HG03045 (cell line): ENCODE measurements at regions not wholly inside any gene's neighbourhood (a gene's known extent, or its start where the extent isn't known, plus 50 kb on each side); places are given as distances from the start of the nearest gene placed in this dataset.
"Not testable (repeated sequence)": the region's sequence is repeated elsewhere in the genome, so short reads cannot be mapped to it uniquely, and the experiment has no call there.

Source experiments
- ATAC-seq: cut with Tn5 transposase; IDR thresholded peaks from one replicate; pipeline ENCODE4 v1.9.1; 2021; ENCODE audit warnings: mild to moderate bottlenecking, moderate library complexity; ENCODE audit not compliant: unreplicated experiment

GRCh38 chr10:22825841-22826240 lies 102.0 kb upstream of the ARMC3 start:
- ATAC-seq: no peak

DNA sequence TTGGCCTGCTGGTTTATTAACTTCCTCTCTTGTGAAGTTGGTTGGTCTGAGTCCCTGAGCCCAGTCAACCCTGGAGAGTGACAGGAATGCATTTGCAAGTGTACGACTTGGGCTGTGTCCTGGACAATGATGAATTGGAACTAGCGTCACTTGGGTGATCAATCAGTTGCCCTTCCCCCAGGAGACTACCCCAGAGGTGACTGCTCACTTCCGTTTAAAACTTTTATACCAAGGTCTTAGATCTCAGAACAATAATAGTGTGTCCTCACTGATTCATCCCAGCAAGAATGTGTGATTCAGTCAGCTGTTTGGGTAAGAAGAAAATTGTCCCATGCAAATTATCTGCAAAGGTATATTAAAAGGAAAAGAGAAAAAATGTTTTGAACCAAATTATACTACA lies 102.9 kb upstream of the ARMC3 start:
- no peak for ATAC-seq

DNA sequence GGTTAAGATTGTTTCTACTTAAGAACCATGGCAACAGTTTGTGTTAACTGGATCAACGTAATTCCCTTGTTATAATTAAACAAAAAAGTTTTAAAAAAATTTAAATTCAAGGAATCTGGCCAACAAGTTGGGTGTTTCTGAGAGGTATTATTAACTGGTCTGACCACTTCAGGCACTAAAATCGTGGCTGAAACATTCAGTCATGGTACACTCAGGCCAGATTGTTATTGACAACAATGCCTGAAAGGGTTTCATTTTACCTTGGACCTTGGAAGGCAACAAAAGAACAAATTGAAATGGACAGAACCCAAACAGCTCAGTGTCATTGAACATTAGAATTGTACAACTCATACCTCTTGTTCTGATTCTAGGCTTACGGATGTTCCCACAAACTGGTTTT lies 103.3 kb upstream of the ARMC3 start:
- no peak for ATAC-seq

DNA sequence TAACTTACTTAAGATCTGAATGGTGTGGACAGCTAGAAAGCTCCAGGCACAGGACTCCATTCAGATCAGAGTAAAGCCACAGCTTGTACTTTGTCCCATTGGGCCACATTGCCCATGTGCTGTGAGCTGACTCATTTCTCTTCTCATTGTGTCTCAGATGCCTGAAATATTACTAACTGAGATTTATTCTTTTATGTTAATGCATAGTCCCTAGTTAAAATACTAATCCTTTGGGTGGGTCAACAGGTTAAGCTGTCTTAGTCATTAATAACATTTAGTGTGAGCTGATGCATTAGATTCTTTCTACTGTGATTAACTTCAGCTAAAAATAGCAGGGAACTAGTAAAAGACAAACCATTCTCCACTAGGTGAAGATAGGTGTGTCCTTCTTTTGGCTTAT lies 104.7 kb upstream of the ARMC3 start:
- ATAC-seq: no peak

- not testable (repeated sequence) for ATAC-seq
Observed at GRCh38 chr10:22821921-22822320, 105.9 kb upstream of the ARMC3 start.

DNA sequence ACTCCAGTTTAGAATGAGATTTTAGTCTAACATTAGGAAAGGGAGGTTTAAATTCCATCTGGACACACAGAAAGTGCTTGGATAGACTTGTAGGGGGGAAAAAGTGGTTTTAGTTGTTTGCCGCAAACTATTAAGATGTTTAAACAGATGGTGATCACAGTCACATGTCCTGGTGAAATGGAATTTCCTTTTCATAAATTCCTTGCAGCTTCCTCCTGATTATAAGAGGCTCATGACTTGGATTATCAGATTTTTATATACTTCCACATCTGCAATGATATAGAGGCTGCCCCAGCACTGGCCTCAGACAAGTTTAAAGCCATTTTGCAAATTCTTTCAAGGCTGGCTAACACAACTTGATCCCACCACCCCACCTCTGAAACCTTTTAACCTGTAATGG lies 106.4 kb upstream of the ARMC3 start:
- no peak for ATAC-seq

DNA sequence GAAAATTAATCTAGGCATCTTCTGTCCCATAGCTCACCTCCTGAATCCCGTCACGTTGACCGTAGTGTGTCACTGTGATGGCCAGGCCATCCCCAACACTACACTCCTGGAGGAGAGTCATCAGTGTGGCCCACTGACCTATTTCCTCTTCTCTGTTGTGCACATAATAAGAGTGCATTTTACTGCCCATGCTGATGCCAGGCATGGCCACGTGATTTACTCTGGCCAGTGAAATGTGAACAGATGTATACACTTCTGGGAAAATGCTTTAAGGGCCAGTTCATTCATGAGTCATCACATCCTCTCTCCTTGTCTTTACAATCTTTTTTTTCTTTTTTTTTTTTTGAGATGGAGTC lies 101.9 kb upstream of the PIP4K2A start:
- ATAC-seq: no peak

- no peak for ATAC-seq
Observed at GRCh38 chr10:22810643-22811465, 96.5 kb upstream of the PIP4K2A start.

GRCh38 chr10:22807238-22807637 lies 92.9 kb upstream of the PIP4K2A start:
- ATAC-seq: no peak

GRCh38 chr10:22805304-22805703 lies 90.9 kb upstream of the PIP4K2A start:
- no peak for ATAC-seq

GRCh38 chr10:22803261-22803885 lies 89.0 kb upstream of the PIP4K2A start:
- ATAC-seq: no peak

DNA sequence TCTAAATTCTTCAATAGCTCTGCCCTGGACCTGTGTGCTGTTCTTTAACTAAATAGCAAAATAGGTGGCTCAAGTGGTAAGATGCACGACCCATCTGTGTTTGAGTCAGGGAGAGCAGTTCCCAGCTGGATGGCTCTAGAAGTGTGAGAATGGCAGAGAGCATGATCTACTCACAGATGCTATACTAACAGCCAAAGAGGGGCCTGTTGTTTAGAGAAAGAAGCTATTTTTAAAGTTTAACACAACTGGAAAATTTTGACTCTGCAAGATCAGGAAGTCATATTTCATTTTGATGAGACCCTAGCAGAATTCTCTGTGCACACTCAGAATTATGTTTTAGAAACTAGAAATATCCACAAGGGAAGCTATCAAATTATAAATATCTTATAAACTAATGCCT lies 87.4 kb upstream of the PIP4K2A start:
- ATAC-seq: no peak

DNA sequence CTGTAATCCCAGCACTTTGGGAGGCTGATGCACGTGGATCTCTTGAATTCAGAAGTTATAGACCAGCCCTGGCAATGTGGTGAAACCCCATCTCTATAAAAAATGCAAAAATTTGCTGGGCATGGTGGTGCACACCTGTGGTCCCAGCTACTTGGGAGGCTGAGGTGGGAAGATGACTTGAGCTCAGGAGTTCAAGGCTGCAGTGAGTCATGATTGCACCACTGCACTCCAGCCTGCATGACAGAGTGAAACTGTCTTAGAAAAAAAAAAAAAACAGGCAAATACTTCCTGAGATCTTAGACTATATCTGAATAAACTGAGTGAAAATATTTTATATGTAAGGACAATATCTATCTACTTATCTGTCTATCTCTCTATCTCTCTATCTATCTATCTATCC lies 83.4 kb upstream of the PIP4K2A start:
- ATAC-seq: not testable (repeated sequence)

- ATAC-seq: no peak
Observed at GRCh38 chr10:22795546-22795945, 81.2 kb upstream of the PIP4K2A start.

DNA sequence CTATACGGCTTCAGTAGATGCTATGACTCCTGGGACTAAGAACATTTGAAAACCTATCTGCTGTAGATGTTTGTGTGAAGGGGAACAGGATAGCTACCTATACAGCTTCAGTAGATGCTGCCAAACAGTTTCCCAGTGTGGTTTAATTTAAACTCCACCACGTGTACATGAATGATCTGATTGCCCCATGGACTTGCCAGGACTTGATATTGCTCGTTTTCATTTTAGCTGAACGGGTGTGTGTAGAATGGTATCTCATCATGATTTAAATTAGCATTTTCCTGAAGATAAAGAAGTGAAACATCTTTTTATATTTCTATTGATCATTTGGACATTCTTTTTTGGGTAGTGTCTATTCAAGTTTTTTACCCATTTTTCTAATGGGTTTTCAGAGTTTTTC lies 77.8 kb upstream of the PIP4K2A start:
- no peak for ATAC-seq

- no peak for ATAC-seq
Observed at GRCh38 chr10:22791665-22792064, 77.3 kb upstream of the PIP4K2A start.

DNA sequence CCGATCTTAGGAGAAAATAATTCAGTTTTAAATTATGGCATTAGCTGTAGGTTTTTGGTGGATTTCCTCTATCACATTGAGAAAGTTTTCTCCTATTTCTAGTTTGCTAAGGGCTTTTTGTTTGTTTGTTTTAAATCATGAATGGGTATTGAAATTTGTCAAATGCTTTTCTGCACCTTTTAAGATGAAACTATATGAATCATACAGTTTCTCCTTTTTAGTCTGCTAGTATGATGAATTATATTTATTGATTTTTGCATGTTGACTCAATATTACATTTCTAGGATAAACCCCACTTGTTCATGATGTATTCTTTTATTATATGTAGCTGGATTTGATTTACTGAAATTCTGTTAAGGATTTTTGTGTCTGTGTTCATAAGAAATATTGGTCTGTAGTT lies 70.3 kb upstream of the PIP4K2A start:
- no peak for ATAC-seq

- ATAC-seq: no peak
Observed at GRCh38 chr10:22783807-22784206, 69.4 kb upstream of the PIP4K2A start.

- ATAC-seq: no peak
Observed at GRCh38 chr10:22780474-22780885, 66.1 kb upstream of the PIP4K2A start.

GRCh38 chr10:22779331-22780019 lies 65.1 kb upstream of the PIP4K2A start:
- no peak for ATAC-seq

GRCh38 chr10:22774102-22774501 lies 59.7 kb upstream of the PIP4K2A start:
- no peak for ATAC-seq

DNA sequence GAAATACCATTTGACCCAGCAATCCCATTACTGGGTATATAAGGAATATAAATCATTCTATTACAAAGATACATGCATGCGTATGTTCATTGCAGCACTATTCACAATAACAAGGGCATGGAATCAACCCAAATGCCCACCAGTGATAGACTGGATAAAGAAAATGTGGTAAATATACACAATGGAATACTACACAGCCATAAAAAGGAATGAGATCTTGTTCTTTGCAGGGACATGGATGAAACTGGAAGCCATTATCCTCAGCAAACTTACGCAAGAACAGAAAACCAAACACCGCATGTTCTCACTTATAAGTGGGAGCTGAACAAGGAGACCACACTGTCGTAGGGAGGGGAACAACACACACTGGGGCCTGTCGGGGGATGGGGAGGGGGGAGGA lies 57.3 kb upstream of the PIP4K2A start:
- ATAC-seq: not testable (repeated sequence)
